SK-N-SH (cell line): ENCODE measurements at regions not wholly inside any gene's neighbourhood (a gene's known extent, or its start where the extent isn't known, plus 50 kb on each side); places are given as distances from the start of the nearest gene placed in this dataset.

ENCODE experiments used
- CTCF ChIA-PET: fragments of 300-600, 350-600 bp; formaldehyde crosslinking; extraction: SDS; loops from one replicate; lab custom pipeline; 2021; lab: Yijun Ruan, JAX
- POLR2A ChIA-PET: fragments of 350-600 bp; sonication (Branson Sonifier 250); formaldehyde crosslinking; extraction: SDS; loops from one replicate; lab custom pipeline; 2020; ENCODE audit warnings: antibody characterized with exemption, inconsistent platforms; lab: Yijun Ruan, JAX
- DNase-seq: peaks from one replicate; pipeline ENCODE4 v3.0.0; 2012
- H2AFZ ChIP-seq: fragments of 200-600 bp; sonication (generic); 2 replicates; pipeline ENCODE4 v1.8.1; 2016; ENCODE audit warnings: antibody characterized with exemption, mild to moderate bottlenecking, low read depth
- H3F3A ChIP-seq: fragments of 200-600 bp; sonication (generic); replicated peaks from 2 replicates; pipeline ENCODE3; 2016; ENCODE audit warnings: antibody characterized with exemption, mild to moderate bottlenecking; ENCODE audit not compliant: insufficient read depth
- H3K27ac ChIP-seq, 2 experiments: fragments of 200-500 bp in 1 of 2; fragments of 200-600 bp in 1 of 2; sonication (Bioruptor generic) in 1 of 2; sonication (generic), shearing (Covaris generic) in 1 of 2; 2 replicates each; pipeline versions ENCODE4 v1.5.1 to v1.6.1; 2014 to 2016; ENCODE audit warnings: low read depth in 2 of 2, inconsistent platforms in 1 of 2, low read length in 1 of 2, mild to moderate bottlenecking in 1 of 2, mixed read lengths in 1 of 2
- H3K27me3 ChIP-seq: fragments of 200-600 bp; sonication (generic), shearing (Covaris generic); 2 replicates; pipeline ENCODE4 v1.6.1; 2016; ENCODE audit warnings: mixed run types; ENCODE audit not compliant: insufficient read depth
- H3K36me3 ChIP-seq, 2 experiments: fragments of 200-500 bp in 1 of 2; fragments of 200-600 bp in 1 of 2; sonication (Bioruptor generic) in 1 of 2; sonication (generic) in 1 of 2; replicated peaks in 1 of 2; 2 replicates each; pipeline versions ENCODE3 to v1.5.1; 2014 to 2016; ENCODE audit warnings: low read length in 1 of 2, mild to moderate bottlenecking in 1 of 2; ENCODE audit not compliant: insufficient read depth in 2 of 2, control insufficient read depth in 1 of 2
- H3K4me1 ChIP-seq, 2 experiments: fragments of 200-500 bp in 1 of 2; fragments of 200-600 bp in 1 of 2; sonication (Bioruptor generic) in 1 of 2; sonication (generic), shearing (Covaris generic) in 1 of 2; 2 replicates each; pipeline versions ENCODE4 v1.5.1 to v1.6.1; 2014 to 2016; ENCODE audit warnings: low read depth in 1 of 2, low read length in 1 of 2, mixed run types in 1 of 2; ENCODE audit not compliant: insufficient read depth in 2 of 2, control insufficient read depth in 1 of 2
- H3K4me2 ChIP-seq: fragments of 200-600 bp; sonication (generic), shearing (Covaris generic); 2 replicates; pipeline ENCODE4 v1.6.1; 2017; ENCODE audit warnings: mixed run types
- H3K4me3 ChIP-seq, 2 experiments: fragments of 200-500 bp in 1 of 2; fragments of 200-600 bp in 1 of 2; sonication (Bioruptor generic) in 1 of 2; sonication (generic), shearing (Covaris generic) in 1 of 2; 2 replicates each; pipeline versions ENCODE4 v1.5.1 to v1.8.1; 2014 to 2016; ENCODE audit warnings: low read depth in 2 of 2, inconsistent platforms in 1 of 2, low read length in 1 of 2, mild to moderate bottlenecking in 1 of 2, mixed read lengths in 1 of 2, moderate library complexity in 1 of 2
- H3K79me2 ChIP-seq: fragments of 200-600 bp; sonication (generic); 2 replicates; pipeline ENCODE4 v1.8.1; 2017; ENCODE audit warnings: mild to moderate bottlenecking; ENCODE audit not compliant: insufficient read depth
- H3K9ac ChIP-seq: fragments of 200-600 bp; sonication (generic); 2 replicates; pipeline ENCODE4 v1.6.1; 2017; ENCODE audit warnings: mixed run types
- H3K9me2 ChIP-seq: fragments of 200-600 bp; sonication (generic); 2 replicates; pipeline ENCODE4 v1.6.1; 2017; ENCODE audit warnings: mixed run types
- H3K9me3 ChIP-seq: fragments of 200-600 bp; sonication (generic); 2 replicates; pipeline ENCODE4 v1.6.1; 2017; ENCODE audit warnings: mixed run types, mild to moderate bottlenecking, moderate library complexity
- H4K20me1 ChIP-seq: fragments of 200-600 bp; sonication (generic); 2 replicates; pipeline ENCODE4 v1.6.1; 2017; ENCODE audit warnings: mild to moderate bottlenecking, mixed run types; ENCODE audit not compliant: insufficient read depth
- CHD2 ChIP-seq: fragments of 150-350 bp; IDR thresholded peaks from 2 replicates; pipeline ENCODE4 v1.6.1; 2018; ENCODE audit warnings: low read length; ENCODE audit not compliant: partially characterized antibody
- FOSL2 ChIP-seq: IDR thresholded peaks from 2 replicates; pipeline ENCODE4 v1.4.0; 2012; ENCODE audit warnings: low read depth, mild to moderate bottlenecking, moderate library complexity, borderline replicate concordance
- FOXM1 ChIP-seq: IDR thresholded peaks from 2 replicates; pipeline ENCODE4 v1.4.0; 2012; ENCODE audit warnings: low read depth, mild to moderate bottlenecking
- MEF2A ChIP-seq: IDR thresholded peaks from 2 replicates; pipeline ENCODE4 v1.4.0; 2012; ENCODE audit warnings: low read depth, borderline replicate concordance
- SMC3 ChIP-seq: IDR thresholded peaks from 2 replicates; pipeline ENCODE4 v1.6.1; 2012; ENCODE audit warnings: low read depth, low read length, improper control_type of control experiment
- YY1 ChIP-seq: IDR thresholded peaks from 2 replicates; pipeline ENCODE4 v1.4.0; 2012; ENCODE audit warnings: low read depth, mild to moderate bottlenecking
- WGBS: methylation state at CpG from one replicate; pipeline ENCODE4 v1.1.6; 2017; ENCODE audit warnings: low lambda C conversion rate; 5-methylcytosine and 5-hydroxymethylcytosine counted together
- TF ChIP-seq, protein P1 (sequence below): IDR thresholded peaks from 2 replicates; pipeline ENCODE4 v1.4.0; 2012; ENCODE audit warnings: low read depth, borderline replicate concordance
- TF ChIP-seq, protein P2 (sequence below): fragments of 200-600 bp; sonication (generic); IDR thresholded peaks from 2 replicates; pipeline ENCODE4 v1.6.1; 2017; ENCODE audit warnings: antibody characterized with exemption, mild to moderate bottlenecking, moderate library complexity
- TF ChIP-seq, protein P3 (sequence below): fragments of 150-350 bp; IDR thresholded peaks from 2 replicates; pipeline ENCODE4 v1.6.1; 2017; ENCODE audit warnings: antibody characterized with exemption, low read length, low read depth, borderline replicate concordance

DNA sequence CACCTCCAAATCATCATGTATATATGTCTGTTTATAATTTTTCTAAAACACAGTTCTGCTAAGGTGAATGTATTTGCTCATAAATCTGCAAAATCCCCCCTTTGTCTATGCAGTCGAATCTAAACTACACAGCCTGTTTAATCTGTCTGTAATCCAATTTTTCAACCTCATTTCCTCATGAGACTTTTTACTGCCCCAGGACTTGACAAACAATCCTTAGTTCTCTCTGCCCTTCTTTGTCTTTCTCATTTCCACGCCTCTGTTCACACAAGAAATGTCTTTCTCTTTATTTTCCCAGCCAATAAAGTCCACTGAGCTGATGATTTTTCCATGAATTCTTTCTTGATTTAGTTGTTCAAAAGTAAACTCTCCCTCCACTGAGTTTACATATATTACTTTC, 1154.3 kb downstream of the FAM181B start:
- Histone ChIP-seq H2AFZ (no peak overlapping the region), H3K27me3 (no peaks in the 10 kb centered on the region), H3K79me2 (no peaks in the 10 kb centered on the region), H3K9me2 (no peaks in the 10 kb centered on the region)
- no peak for TF ChIP-seq MEF2A
- TF ChIP-seq FOSL2: no peak
- TF ChIP-seq, protein P1, sequence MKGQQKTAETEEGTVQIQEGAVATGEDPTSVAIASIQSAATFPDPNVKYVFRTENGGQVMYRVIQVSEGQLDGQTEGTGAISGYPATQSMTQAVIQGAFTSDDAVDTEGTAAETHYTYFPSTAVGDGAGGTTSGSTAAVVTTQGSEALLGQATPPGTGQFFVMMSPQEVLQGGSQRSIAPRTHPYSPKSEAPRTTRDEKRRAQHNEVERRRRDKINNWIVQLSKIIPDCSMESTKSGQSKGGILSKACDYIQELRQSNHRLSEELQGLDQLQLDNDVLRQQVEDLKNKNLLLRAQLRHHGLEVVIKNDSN: no peak
- no peak for TF ChIP-seq SMC3
- TF ChIP-seq, all 33 proteins: peak for 0
- no peaks in the 10 kb centered on the region for H4K20me1 ChIP-seq
- H3K4me3 ChIP-seq: no peak overlapping the region
- WGBS: 1% methylated on average over 2 of the region's 2 CpGs
- H3K9ac ChIP-seq: no peak overlapping the region
- no peaks in the 10 kb centered on the region; a peak in 1 of 4 replicates for H3K4me1 ChIP-seq
- H3K4me2 ChIP-seq: no peak overlapping the region
- POLR2A ChIA-PET: no interaction called here
- no peaks in the 10 kb centered on the region for H3K9me3 ChIP-seq
- no peaks in the 10 kb centered on the region for H3K36me3 ChIP-seq
- CTCF ChIA-PET: no interaction called here
- H3K27ac ChIP-seq: no peak overlapping the region
- H3F3A ChIP-seq: no peaks in the 10 kb centered on the region
- DNase-seq: no peak

DNA sequence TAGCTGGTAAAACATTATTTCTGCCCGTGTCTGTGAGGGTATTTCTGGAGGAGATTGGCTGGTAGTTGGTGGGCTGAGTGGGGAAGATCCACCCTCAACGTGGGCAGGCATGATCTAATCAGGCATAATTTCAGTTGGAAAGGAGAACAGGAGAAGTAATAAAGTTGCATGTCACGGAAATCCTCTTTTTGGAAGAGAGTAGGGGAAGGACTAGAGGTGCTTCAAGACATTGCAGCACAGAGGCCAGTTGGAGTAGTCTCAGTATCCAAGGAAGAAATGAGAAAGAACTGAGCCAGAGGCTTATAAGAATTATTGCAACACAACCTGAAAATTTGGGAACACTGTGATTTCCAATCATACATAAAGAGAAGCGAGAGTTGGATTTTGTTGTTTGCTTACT, 1155.1 kb downstream of the FAM181B start:
- Histone ChIP-seq H3K27me3 (no peaks in the 10 kb centered on the region), H3K79me2 (no peaks in the 10 kb centered on the region), H3K9me2 (no peaks in the 10 kb centered on the region), H3K27ac (no peak overlapping the region), H3K4me2 (no peak overlapping the region), H3F3A (no peaks in the 10 kb centered on the region), H3K36me3 (no peaks in the 10 kb centered on the region), H3K9me3 (no peaks in the 10 kb centered on the region), H2AFZ (no peak overlapping the region)
- WGBS: 13% methylated on average over 4 of the region's 4 CpGs
- CTCF ChIA-PET: no interaction called here
- no peak for DNase-seq
- TF ChIP-seq, protein P2, sequence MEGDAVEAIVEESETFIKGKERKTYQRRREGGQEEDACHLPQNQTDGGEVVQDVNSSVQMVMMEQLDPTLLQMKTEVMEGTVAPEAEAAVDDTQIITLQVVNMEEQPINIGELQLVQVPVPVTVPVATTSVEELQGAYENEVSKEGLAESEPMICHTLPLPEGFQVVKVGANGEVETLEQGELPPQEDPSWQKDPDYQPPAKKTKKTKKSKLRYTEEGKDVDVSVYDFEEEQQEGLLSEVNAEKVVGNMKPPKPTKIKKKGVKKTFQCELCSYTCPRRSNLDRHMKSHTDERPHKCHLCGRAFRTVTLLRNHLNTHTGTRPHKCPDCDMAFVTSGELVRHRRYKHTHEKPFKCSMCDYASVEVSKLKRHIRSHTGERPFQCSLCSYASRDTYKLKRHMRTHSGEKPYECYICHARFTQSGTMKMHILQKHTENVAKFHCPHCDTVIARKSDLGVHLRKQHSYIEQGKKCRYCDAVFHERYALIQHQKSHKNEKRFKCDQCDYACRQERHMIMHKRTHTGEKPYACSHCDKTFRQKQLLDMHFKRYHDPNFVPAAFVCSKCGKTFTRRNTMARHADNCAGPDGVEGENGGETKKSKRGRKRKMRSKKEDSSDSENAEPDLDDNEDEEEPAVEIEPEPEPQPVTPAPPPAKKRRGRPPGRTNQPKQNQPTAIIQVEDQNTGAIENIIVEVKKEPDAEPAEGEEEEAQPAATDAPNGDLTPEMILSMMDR: no peak
- TF ChIP-seq, protein P3, sequence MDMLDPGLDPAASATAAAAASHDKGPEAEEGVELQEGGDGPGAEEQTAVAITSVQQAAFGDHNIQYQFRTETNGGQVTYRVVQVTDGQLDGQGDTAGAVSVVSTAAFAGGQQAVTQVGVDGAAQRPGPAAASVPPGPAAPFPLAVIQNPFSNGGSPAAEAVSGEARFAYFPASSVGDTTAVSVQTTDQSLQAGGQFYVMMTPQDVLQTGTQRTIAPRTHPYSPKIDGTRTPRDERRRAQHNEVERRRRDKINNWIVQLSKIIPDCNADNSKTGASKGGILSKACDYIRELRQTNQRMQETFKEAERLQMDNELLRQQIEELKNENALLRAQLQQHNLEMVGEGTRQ: no peak
- TF ChIP-seq CHD2 (no peak), YY1 (no peak), FOXM1 (no peak)
- TF ChIP-seq, protein P1: no peak
- TF ChIP-seq, all 33 proteins: peak for 0
- POLR2A ChIA-PET: no interaction called here
- H3K4me3 ChIP-seq: no peak overlapping the region
- H4K20me1 ChIP-seq: no peaks in the 10 kb centered on the region
- no peaks in the 10 kb centered on the region; a peak in 1 of 4 replicates for H3K4me1 ChIP-seq
- H3K9ac ChIP-seq: no peak overlapping the region
